SK-N-SH (cell line): ENCODE measurements at regions not wholly inside any gene's neighbourhood (a gene's known extent, or its start where the extent isn't known, plus 50 kb on each side); places are given as distances from the start of the nearest gene placed in this dataset.
"Not testable (repeated sequence)": the region's sequence is repeated elsewhere in the genome, so short reads cannot be mapped to it uniquely, and the experiment has no call there.

ENCODE experiments used
- CHD2 ChIP-seq: fragments of 150-350 bp; IDR thresholded peaks from 2 replicates; pipeline ENCODE4 v1.6.1; 2018; ENCODE audit warnings: low read length; ENCODE audit not compliant: partially characterized antibody
- CTCF ChIP-seq: fragments of 200-600 bp; sonication (generic); IDR thresholded peaks from 2 replicates; pipeline ENCODE4 v1.6.1; 2017; ENCODE audit warnings: antibody characterized with exemption, mild to moderate bottlenecking, moderate library complexity
- POLR2AphosphoS5 ChIP-seq: IDR thresholded peaks from 2 replicates; pipeline ENCODE4 v1.6.1; 2012; ENCODE audit warnings: low read depth, low read length
- TAF1 ChIP-seq: IDR thresholded peaks from 2 replicates; pipeline ENCODE4 v1.6.1; 2012; ENCODE audit warnings: low read depth, mild to moderate bottlenecking, low read length, moderate library complexity, borderline replicate concordance
- TEAD4 ChIP-seq: IDR thresholded peaks from 2 replicates; pipeline ENCODE4 v1.4.0; 2012; ENCODE audit warnings: mild to moderate bottlenecking, borderline replicate concordance; ENCODE audit not compliant: insufficient read depth
- YY1 ChIP-seq: IDR thresholded peaks from 2 replicates; pipeline ENCODE4 v1.4.0; 2012; ENCODE audit warnings: low read depth, mild to moderate bottlenecking
- TF ChIP-seq, protein P1 (sequence below): IDR thresholded peaks from 2 replicates; pipeline ENCODE4 v1.6.1; 2012; ENCODE audit warnings: mild to moderate bottlenecking, low read depth, low read length, moderate library complexity

DNA sequence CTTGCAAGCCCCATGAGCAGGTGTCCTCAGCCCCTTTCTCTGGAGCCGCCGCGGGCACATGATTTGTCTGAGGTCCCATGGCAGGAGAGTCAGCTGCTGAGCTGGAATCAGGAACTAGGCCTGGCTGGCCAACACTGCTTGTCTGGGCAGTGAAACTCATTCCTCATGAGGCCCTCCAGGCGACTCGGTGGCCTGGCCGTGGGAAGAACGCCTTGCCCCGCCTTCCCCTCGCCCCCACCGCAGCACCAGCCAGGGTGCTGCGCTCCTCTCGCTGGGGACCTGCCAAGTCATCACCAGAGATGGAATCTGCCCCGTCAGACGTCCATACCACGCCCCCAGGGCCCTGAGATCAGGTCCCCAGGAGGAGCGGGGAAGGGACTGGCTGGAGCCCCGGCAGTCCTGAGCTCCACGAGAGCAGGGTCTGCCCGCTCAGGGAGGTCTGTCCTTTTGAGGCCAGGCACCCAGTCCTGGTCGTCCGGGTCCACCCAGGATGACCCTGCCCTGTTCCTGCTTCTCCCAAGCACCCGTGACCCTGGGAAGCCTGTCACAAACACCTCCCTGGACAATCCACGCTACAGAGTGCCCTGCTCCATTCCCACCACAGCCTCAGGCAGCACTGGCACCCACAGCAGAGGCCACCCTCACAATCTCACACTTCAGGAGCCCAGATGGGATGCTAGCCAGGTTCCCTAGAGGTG is 5414.5 kb upstream of the TPTE start:
- not testable (repeated sequence) for TF ChIP-seq TEAD4, TAF1, YY1, CTCF, POLR2AphosphoS5, CHD2
- TF ChIP-seq, protein P1, sequence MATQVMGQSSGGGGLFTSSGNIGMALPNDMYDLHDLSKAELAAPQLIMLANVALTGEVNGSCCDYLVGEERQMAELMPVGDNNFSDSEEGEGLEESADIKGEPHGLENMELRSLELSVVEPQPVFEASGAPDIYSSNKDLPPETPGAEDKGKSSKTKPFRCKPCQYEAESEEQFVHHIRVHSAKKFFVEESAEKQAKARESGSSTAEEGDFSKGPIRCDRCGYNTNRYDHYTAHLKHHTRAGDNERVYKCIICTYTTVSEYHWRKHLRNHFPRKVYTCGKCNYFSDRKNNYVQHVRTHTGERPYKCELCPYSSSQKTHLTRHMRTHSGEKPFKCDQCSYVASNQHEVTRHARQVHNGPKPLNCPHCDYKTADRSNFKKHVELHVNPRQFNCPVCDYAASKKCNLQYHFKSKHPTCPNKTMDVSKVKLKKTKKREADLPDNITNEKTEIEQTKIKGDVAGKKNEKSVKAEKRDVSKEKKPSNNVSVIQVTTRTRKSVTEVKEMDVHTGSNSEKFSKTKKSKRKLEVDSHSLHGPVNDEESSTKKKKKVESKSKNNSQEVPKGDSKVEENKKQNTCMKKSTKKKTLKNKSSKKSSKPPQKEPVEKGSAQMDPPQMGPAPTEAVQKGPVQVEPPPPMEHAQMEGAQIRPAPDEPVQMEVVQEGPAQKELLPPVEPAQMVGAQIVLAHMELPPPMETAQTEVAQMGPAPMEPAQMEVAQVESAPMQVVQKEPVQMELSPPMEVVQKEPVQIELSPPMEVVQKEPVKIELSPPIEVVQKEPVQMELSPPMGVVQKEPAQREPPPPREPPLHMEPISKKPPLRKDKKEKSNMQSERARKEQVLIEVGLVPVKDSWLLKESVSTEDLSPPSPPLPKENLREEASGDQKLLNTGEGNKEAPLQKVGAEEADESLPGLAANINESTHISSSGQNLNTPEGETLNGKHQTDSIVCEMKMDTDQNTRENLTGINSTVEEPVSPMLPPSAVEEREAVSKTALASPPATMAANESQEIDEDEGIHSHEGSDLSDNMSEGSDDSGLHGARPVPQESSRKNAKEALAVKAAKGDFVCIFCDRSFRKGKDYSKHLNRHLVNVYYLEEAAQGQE = not testable (repeated sequence)
